ENCODE measurements at regions not wholly inside any gene's neighbourhood (a gene's known extent, or its start where the extent isn't known, plus 50 kb on each side); places are given as distances from the start of the nearest gene placed in this dataset.

DNA sequence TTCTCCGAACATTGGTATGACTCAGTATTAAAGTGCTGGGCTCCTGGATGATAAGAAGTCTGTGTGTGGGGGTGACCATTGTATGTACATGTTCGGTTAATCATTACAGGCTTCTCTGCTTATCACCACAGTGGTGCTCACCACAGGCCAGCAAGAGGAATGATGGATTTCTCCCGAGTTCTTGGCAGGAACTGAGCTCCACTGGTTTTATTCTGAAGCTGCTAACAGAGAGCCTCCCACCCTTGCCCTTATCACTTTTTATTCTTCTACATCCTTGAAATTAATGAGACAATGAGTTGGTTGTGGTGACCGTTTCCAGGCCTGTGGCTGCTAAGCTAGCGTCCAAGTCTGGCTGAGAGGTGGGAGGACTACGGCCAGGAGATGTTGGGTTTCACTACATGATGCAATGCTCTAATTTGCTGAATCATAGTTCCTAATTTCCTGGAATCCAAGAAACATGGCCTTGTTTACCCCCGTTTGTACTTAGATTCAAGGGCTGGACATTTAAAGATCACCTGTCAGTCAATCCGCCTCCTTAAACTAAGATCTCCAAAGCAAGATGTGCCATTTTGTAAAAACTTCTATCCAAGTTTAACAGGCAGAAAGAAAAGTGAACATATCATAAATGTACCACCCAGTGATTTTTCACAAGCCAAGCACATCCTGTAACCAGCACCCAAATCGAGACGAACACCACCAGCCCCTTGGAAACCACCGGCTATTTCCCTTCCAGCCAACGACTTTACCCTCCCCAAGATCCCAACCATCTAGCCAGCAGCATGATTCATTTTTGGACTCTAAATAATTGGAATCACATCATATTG is 172.5 kb downstream of the FOXA2 start (continued):
- no peak for TF ChIP-seq TCF12 (IDR thresholded peaks at IDR 0.05)
- TF ChIP-seq TCF12 (CRISPR knock-in tag; IDR thresholded peaks at IDR 0.05): no peak
- TF ChIP-seq ZNF264 (CRISPR knock-in tag; IDR thresholded peaks at IDR 0.05): no peak
- TF ChIP-seq NBN (conservative IDR thresholded peaks at IDR 0.05): no peak
- TF ChIP-seq KLF15 (CRISPR knock-in tag; IDR thresholded peaks at IDR 0.05; ENCODE audit: borderline replicate concordance): no peak
- peak; percentile 71; the same call in 1 of the 2 replicates for TF ChIP-seq IRF2 (CRISPR knock-in tag; IDR thresholded peaks at IDR 0.05)
- TF ChIP-seq HES4 (CRISPR knock-in tag; IDR thresholded peaks at IDR 0.05; ENCODE audit: borderline replicate concordance): no peak
- TF ChIP-seq, protein P1, sequence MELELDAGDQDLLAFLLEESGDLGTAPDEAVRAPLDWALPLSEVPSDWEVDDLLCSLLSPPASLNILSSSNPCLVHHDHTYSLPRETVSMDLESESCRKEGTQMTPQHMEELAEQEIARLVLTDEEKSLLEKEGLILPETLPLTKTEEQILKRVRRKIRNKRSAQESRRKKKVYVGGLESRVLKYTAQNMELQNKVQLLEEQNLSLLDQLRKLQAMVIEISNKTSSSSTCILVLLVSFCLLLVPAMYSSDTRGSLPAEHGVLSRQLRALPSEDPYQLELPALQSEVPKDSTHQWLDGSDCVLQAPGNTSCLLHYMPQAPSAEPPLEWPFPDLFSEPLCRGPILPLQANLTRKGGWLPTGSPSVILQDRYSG (CRISPR knock-in tag; IDR thresholded peaks at IDR 0.05): no peak; the same call in 1 of the 2 replicates
- TF ChIP-seq POLR2A (IDR thresholded peaks at IDR 0.05; ENCODE audit: insufficient read depth in 1 of 2, low read depth in 2 of 2, low read length in 2 of 2): peak; percentile 69 to 73
- no peak for TF ChIP-seq ZBTB8A (CRISPR knock-in tag; IDR thresholded peaks at IDR 0.05; ENCODE audit: borderline replicate concordance, low read depth)
- no peak for TF ChIP-seq HNRNPL (IDR thresholded peaks at IDR 0.05; ENCODE audit: low read depth, low read length)
- no peak for TF ChIP-seq ZNF879 (CRISPR knock-in tag; IDR thresholded peaks at IDR 0.05)
- TF ChIP-seq U2AF2 (IDR thresholded peaks at IDR 0.05; ENCODE audit: low read depth, low read length): no peak
- peak; percentile 63; the same call in 1 of the 2 replicates for TF ChIP-seq RARA (CRISPR knock-in tag; IDR thresholded peaks at IDR 0.05)
- TF ChIP-seq HOXA9 (CRISPR knock-in tag; IDR thresholded peaks at IDR 0.05; ENCODE audit: borderline replicate concordance): no peak
- peak; percentile 18; the same call in 1 of the 2 replicates for TF ChIP-seq MEIS2 (CRISPR knock-in tag; IDR thresholded peaks at IDR 0.05)
- TF ChIP-seq RBAK (CRISPR knock-in tag; IDR thresholded peaks at IDR 0.05): no peak
- TF ChIP-seq, protein P2, sequence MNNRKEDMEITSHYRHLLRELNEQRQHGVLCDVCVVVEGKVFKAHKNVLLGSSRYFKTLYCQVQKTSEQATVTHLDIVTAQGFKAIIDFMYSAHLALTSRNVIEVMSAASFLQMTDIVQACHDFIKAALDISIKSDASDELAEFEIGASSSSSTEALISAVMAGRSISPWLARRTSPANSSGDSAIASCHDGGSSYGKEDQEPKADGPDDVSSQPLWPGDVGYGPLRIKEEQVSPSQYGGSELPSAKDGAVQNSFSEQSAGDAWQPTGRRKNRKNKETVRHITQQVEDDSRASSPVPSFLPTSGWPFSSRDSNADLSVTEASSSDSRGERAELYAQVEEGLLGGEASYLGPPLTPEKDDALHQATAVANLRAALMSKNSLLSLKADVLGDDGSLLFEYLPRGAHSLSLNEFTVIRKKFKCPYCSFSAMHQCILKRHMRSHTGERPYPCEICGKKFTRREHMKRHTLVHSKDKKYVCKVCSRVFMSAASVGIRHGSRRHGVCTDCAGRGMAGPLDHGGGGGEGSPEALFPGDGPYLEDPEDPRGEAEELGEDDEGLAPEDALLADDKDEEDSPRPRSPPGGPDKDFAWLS (CRISPR knock-in tag; IDR thresholded peaks at IDR 0.05; ENCODE audit: borderline replicate concordance): 0 out of 2 replicates have a peak, but pooled peaks have one; percentile 34
- no peak for TF ChIP-seq ATM (IDR thresholded peaks at IDR 0.05; ENCODE audit: borderline replicate concordance)
- no peak for TF ChIP-seq FLYWCH1 (CRISPR knock-in tag; IDR thresholded peaks at IDR 0.05)
- no peak for TF ChIP-seq ZNF546 (CRISPR knock-in tag; conservative IDR thresholded peaks at IDR 0.05)
- no peak; the same call in none of the 2 replicates for TF ChIP-seq TSC22D2 (CRISPR knock-in tag; IDR thresholded peaks at IDR 0.05; ENCODE audit: borderline replicate concordance)
- peak; percentile 99 for TF ChIP-seq ZNF263 (CRISPR knock-in tag; IDR thresholded peaks at IDR 0.05)
- TF ChIP-seq, protein P3, sequence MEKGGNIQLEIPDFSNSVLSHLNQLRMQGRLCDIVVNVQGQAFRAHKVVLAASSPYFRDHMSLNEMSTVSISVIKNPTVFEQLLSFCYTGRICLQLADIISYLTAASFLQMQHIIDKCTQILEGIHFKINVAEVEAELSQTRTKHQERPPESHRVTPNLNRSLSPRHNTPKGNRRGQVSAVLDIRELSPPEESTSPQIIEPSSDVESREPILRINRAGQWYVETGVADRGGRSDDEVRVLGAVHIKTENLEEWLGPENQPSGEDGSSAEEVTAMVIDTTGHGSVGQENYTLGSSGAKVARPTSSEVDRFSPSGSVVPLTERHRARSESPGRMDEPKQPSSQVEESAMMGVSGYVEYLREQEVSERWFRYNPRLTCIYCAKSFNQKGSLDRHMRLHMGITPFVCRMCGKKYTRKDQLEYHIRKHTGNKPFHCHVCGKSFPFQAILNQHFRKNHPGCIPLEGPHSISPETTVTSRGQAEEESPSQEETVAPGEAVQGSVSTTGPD (CRISPR knock-in tag; IDR thresholded peaks at IDR 0.05): no peak
- no peak for TF ChIP-seq SNRNP70 (IDR thresholded peaks at IDR 0.05; ENCODE audit: low read depth, low read length)
- no peak for TF ChIP-seq RBM39 (IDR thresholded peaks at IDR 0.05; ENCODE audit: low read depth, low read length, poor library complexity, severe bottlenecking)

All from HepG2 (cell line).